Ovary (tissue), 7 donors: ENCODE measurements at regions not wholly inside any gene's neighbourhood (a gene's known extent, or its start where the extent isn't known, plus 50 kb on each side); places are given as distances from the start of the nearest gene placed in this dataset.

ENCODE experiments used
- DNase-seq, 5 donors: peaks; one replicate each; pipeline ENCODE4 v3.0.0-alpha.2; 2019 to 2020
- H3K27ac ChIP-seq, 2 donors: fragments of 200-600 bp; one replicate each; pipeline versions ENCODE4 v1.5.1 to v1.8.0; 2019 to 2022
- H3K27me3 ChIP-seq: fragments of 200-600 bp; one replicate; pipeline ENCODE4 v1.8.0; 2022
- H3K36me3 ChIP-seq: fragments of 200-600 bp; sonication (generic); one replicate; pipeline ENCODE4 v1.5.1; 2019
- H3K4me1 ChIP-seq: one replicate; pipeline ENCODE4 v1.8.1; 2013; ENCODE audit warnings: mild to moderate bottlenecking, moderate library complexity; ENCODE audit not compliant: insufficient read depth
- H3K4me3 ChIP-seq: fragments of 200-600 bp; sonication (generic); one replicate; pipeline ENCODE4 v1.5.1; 2017
- H3K9me3 ChIP-seq, 2 donors: fragments of 200-600 bp in 1 of 2; sonication (generic) in 1 of 2; one replicate each; pipeline versions ENCODE4 v1.5.1 to v1.8.1; 2013 to 2019; ENCODE audit warnings: mild to moderate bottlenecking in 1 of 2, moderate library complexity in 1 of 2
- CTCF ChIP-seq, 3 donors: fragments of 450-650 bp in 2 of 3; fragments of 200-600 bp in 1 of 3; IDR thresholded peaks; one replicate each; pipeline versions ENCODE4 v1.5.1 to v1.8.0; 2016 to 2022; ENCODE audit warnings: antibody characterized with exemption in 3 of 3, mild to moderate bottlenecking in 1 of 3
- EP300 ChIP-seq: sonication (generic); formaldehyde crosslinking; IDR thresholded peaks from one replicate; pipeline ENCODE4 v1.6.1; 2017; ENCODE audit warnings: antibody characterized with exemption
- POLR2A ChIP-seq: fragments of 450-650 bp; IDR thresholded peaks from one replicate; pipeline ENCODE4 v1.6.1; 2017; ENCODE audit warnings: antibody characterized with exemption, mild to moderate bottlenecking, moderate library complexity
- WGBS, 3 donors: extraction: QIAGEN DNeasy Blood & Tissue Kit in 1 of 3; methylation state at CpG; one replicate each; pipeline versions ENCODE4 v1.1.5 to v1.1.7; 2013 to 2017; 5-methylcytosine and 5-hydroxymethylcytosine counted together
- intact Hi-C, 4 donors: fragments of 100-400 bp; cut with DNase I; formaldehyde crosslinking; loops; one replicate each; pipeline versions ENCODE4 v1.11.0 to v1.15.1; 2022 to 2023
- donor health status: DM: no; HTN: no; CAD: no; lungs with moderate emphysema.
- donor health status: DM: no; HTN: no; CAD: no.
- donor health status: Bipolar disorder and iron deficiency.
- donor health status: DM: no; HTN: no; CAD: no.
- donor health status: DM: yes; HTN: yes; CAD: no.

GRCh38 chr2:160869411-160869810 lies 290.8 kb upstream of the TANK start:
- 13 to 37% (median 22%) methylated on average over 2 of the region's 2 CpGs for WGBS, 3 donors
- no peak for DNase-seq
- intact Hi-C loops = no loop called here

GRCh38 chr2:160870729-160871465 lies 289.3 kb upstream of the TANK start:
- H3K4me1 ChIP-seq = no peaks in the 10 kb centered on the region
- no peak overlapping the region for H3K27ac ChIP-seq
- H3K4me3 ChIP-seq = no peak overlapping the region
- H3K27me3 ChIP-seq = no peaks in the 10 kb centered on the region
- intact Hi-C loops = no loop called here
- WGBS, 3 donors = 41 to 48% (median 44%) methylated on average over 6 of the region's 6 CpGs
- TF ChIP-seq POLR2A (no peak), EP300 (no peak), CTCF (IDR thresholded peaks at IDR 0.05) (no peak)
- DNase-seq = no peak
- no peaks in the 10 kb centered on the region for H3K9me3 ChIP-seq
- H3K36me3 ChIP-seq = no peaks in the 10 kb centered on the region

More at GRCh38 chr2:160869411-160869810, 290.8 kb upstream of the TANK start:
- Histone ChIP-seq H3K4me1 (no peaks in the 10 kb centered on the region), H3K27ac (no peak overlapping the region), H3K4me3 (no peak overlapping the region), H3K27me3 (no peaks in the 10 kb centered on the region), H3K36me3 (no peaks in the 10 kb centered on the region), H3K9me3 (no peaks in the 10 kb centered on the region)
- no peak for TF ChIP-seq POLR2A
- TF ChIP-seq CTCF (IDR thresholded peaks at IDR 0.05) = no peak
- no peak for TF ChIP-seq EP300

- Histone ChIP-seq H3K27ac (no peak overlapping the region), H3K36me3 (no peaks in the 10 kb centered on the region), H3K4me1 (no peaks in the 10 kb centered on the region), H3K27me3 (no peaks in the 10 kb centered on the region), H3K9me3 (no peaks in the 10 kb centered on the region), H3K4me3 (no peak overlapping the region)
- DNase-seq = no peak
- whole genome bisulfite sequencing, 3 donors = 98 to 99% (median 98%) methylated on average over 7 of the region's 7 CpGs
- TF ChIP-seq CTCF (IDR thresholded peaks at IDR 0.05) = no peak
- no peak for TF ChIP-seq POLR2A
- intact Hi-C loops = no loop called here
Measured at GRCh38 chr2:160871953-160872352, 288.3 kb upstream of the TANK start.

GRCh38 chr2:160876029-160876428 lies 284.2 kb upstream of the TANK start:
- no peaks in the 10 kb centered on the region for H3K9me3 ChIP-seq
- TF ChIP-seq EP300 (no peak), CTCF (IDR thresholded peaks at IDR 0.05) (no peak), POLR2A (no peak)
- intact Hi-C loops = no loop called here
- no peak for DNase-seq
- no peak overlapping the region for H3K27ac ChIP-seq
- H3K4me3 ChIP-seq = no peak overlapping the region
- WGBS, 3 donors = 96 to 99% (median 98%) methylated on average over 2 of the region's 2 CpGs
- no peaks in the 10 kb centered on the region for H3K36me3 ChIP-seq
- no peaks in the 10 kb centered on the region for H3K27me3 ChIP-seq
- no peaks in the 10 kb centered on the region for H3K4me1 ChIP-seq
